ENCODE measurements at regions not wholly inside any gene's neighbourhood (a gene's known extent, or its start where the extent isn't known, plus 50 kb on each side); places are given as distances from the start of the nearest gene placed in this dataset.

DNA sequence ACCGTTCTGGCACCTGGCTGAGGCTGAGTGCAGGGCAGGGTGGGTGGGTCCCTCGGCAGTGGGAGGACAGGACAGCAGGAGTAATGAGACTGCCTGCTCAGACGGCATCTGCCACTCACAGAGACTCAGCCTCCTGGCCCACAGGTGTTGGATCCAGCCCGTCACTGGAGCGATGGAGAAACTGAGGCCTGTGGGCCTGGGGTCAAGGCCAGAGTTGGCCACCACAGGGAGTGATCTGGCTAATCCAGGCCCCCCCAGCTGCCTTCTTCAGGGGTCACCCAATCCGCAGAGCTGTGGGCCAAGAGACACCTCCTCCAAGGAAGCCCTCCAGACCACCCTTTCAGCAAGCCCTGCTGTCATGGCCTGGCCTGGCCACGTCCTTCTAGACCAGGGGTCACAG lies 103.7 kb upstream of the VSTM2B start:
- H3K36me3 ChIP-seq: no peaks in the 10 kb centered on the region
- no peak overlapping the region for H3K4me3 ChIP-seq (ENCODE audit: low read depth, low read length)
- H3K4me1 ChIP-seq: no peaks in the 10 kb centered on the region
- H3K9me3 ChIP-seq: no peaks in the 10 kb centered on the region
- no peaks in the 10 kb centered on the region for H3K27me3 ChIP-seq
- no peak for DNase-seq
- TF ChIP-seq, protein P1, sequence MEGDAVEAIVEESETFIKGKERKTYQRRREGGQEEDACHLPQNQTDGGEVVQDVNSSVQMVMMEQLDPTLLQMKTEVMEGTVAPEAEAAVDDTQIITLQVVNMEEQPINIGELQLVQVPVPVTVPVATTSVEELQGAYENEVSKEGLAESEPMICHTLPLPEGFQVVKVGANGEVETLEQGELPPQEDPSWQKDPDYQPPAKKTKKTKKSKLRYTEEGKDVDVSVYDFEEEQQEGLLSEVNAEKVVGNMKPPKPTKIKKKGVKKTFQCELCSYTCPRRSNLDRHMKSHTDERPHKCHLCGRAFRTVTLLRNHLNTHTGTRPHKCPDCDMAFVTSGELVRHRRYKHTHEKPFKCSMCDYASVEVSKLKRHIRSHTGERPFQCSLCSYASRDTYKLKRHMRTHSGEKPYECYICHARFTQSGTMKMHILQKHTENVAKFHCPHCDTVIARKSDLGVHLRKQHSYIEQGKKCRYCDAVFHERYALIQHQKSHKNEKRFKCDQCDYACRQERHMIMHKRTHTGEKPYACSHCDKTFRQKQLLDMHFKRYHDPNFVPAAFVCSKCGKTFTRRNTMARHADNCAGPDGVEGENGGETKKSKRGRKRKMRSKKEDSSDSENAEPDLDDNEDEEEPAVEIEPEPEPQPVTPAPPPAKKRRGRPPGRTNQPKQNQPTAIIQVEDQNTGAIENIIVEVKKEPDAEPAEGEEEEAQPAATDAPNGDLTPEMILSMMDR (IDR thresholded peaks at IDR 0.05; ENCODE audit: low read depth, low read length): no peak

DNA sequence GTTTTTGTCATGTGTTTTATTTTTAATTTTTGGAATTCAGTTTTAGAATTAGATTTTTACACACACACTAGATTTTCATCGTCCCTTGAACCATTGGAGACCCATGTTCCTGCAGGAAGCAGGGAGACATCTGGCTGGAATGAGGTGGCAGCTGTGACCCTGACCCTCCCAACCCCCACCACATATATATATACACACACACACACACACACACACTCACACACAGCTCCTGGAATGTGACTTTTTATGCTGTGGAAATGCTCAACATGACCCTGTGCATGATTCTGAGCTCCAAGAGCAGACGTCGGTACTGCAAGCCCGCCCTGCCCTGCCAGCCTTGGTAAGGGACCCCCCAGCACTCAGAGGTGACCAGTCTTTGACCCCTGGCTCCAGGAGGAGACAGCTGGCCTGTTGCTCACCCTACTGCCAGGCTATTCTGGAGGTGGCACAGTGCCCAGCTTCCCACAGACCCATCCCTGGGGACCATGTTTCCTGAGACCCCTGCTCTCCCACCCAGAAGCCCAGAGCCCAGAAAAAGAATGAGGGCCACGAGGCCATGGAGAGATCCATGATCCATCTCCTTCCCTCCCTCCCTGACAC lies 103.2 kb upstream of the VSTM2B start:
- Histone ChIP-seq H3K4me3 (ENCODE audit: low read depth, low read length) (no peak overlapping the region), H3K27me3 (no peaks in the 10 kb centered on the region), H3K36me3 (no peaks in the 10 kb centered on the region), H3K4me1 (no peaks in the 10 kb centered on the region), H3K9me3 (no peaks in the 10 kb centered on the region)
- TF ChIP-seq, protein P1 (IDR thresholded peaks at IDR 0.05; ENCODE audit: low read depth, low read length): no peak
- no peak for DNase-seq

DNA sequence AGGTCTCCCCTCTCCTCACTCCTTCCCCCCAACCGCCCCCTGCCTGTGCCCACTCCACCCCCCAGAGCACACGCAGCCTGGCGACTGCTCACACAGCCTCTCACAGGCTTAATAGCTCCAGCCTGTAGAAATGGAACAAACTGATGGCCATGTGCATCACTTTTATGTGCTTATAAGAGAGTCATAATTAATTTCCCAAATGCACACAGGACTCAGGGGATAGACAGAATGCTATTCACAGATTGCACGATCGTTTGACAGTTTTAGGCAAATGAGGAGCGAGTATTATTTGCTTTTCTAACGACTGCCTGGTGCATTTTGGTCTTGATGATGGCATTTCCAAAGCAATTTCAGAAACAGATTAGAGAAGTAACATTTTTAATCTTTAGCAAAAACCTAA lies 97.7 kb upstream of the VSTM2B start:
- TF ChIP-seq, protein P1 (IDR thresholded peaks at IDR 0.05; ENCODE audit: low read depth, low read length): no peak

DNA sequence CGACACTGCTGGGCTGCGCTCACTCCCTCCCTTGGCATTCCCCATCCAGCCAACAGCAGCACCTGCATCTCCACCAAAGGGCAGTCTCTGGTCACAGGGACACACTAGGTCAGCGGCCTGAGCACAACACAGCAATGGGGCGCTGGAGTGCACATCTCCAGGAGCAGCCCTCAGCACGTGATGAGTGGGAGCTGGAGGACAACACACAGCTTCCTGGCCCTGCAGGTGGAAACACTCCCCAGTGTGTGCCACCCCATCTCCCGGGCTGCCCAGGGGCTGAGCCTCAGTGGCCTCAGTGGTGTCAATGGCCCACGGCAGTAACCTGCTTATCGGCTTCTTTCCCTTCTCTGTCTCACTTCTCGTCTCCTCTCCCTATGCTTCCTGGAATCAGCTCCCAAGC lies 96.8 kb upstream of the VSTM2B start:
- Histone ChIP-seq H3K4me1 (no peaks in the 10 kb centered on the region), H3K9me3 (no peaks in the 10 kb centered on the region), H3K4me3 (ENCODE audit: low read depth, low read length) (no peak overlapping the region), H3K36me3 (no peaks in the 10 kb centered on the region), H3K27me3 (no peaks in the 10 kb centered on the region)
- TF ChIP-seq, protein P1 (IDR thresholded peaks at IDR 0.05; ENCODE audit: low read depth, low read length): no peak
- DNase-seq: no peak

More for the DNA sequence above, 97.7 kb upstream of the VSTM2B start:
- Histone ChIP-seq H3K27me3 (no peaks in the 10 kb centered on the region), H3K4me1 (no peaks in the 10 kb centered on the region), H3K4me3 (ENCODE audit: low read depth, low read length) (no peak overlapping the region), H3K36me3 (no peaks in the 10 kb centered on the region), H3K9me3 (no peaks in the 10 kb centered on the region)
- DNase-seq: no peak

DNA sequence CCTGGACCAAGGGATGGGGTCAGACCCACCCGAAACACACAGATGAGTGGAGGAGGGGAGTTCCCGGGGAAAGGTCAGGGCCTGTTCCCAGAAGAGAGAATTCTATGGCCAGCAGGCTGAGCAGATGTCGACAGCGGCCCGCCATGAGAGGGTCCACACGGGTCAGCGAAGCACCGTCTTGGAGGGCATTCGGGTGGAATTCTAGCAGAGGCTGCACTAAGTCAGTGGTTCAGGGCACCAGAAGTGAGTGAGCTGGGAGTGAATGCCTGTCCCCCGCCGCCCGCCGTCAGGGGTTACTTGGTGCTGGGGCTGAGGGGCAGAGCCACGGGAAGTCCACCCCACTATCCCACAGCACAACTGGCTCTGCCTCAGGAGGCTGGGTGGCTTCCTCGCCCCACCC lies 96.2 kb upstream of the VSTM2B start:
- Histone ChIP-seq H3K9me3 (no peaks in the 10 kb centered on the region), H3K36me3 (no peaks in the 10 kb centered on the region), H3K4me3 (ENCODE audit: low read depth, low read length) (no peak overlapping the region), H3K4me1 (no peaks in the 10 kb centered on the region), H3K27me3 (no peaks in the 10 kb centered on the region)
- DNase-seq: no peak
- TF ChIP-seq, protein P1 (IDR thresholded peaks at IDR 0.05; ENCODE audit: low read depth, low read length): no peak

DNA sequence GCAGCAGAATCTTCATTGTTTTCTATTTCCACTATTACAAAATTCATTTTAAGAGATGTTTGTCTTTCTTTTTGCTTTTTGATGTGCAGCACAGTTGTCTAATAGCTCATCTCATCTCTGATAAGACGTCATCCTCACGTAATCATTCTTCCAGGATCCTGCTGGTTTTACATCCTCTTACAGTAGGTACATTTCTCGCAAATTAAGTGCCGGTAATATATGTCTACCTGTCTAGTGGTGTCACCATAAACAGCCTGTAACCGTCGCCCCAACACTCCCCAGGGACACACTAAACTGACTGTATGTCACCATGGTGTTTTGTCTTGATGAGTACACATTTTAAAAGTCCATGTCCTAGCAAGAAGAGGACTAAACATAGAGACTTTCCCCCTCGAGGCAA lies 94.5 kb upstream of the VSTM2B start:
- no peak for DNase-seq
- Histone ChIP-seq H3K4me1 (no peaks in the 10 kb centered on the region), H3K27me3 (no peaks in the 10 kb centered on the region), H3K4me3 (ENCODE audit: low read depth, low read length) (no peak overlapping the region), H3K36me3 (no peaks in the 10 kb centered on the region), H3K9me3 (no peaks in the 10 kb centered on the region)
- TF ChIP-seq, protein P1 (IDR thresholded peaks at IDR 0.05; ENCODE audit: low read depth, low read length): no peak
